ENCODE measurements at regions not wholly inside any gene's neighbourhood (a gene's known extent, or its start where the extent isn't known, plus 50 kb on each side); places are given as distances from the start of the nearest gene placed in this dataset.

DNA sequence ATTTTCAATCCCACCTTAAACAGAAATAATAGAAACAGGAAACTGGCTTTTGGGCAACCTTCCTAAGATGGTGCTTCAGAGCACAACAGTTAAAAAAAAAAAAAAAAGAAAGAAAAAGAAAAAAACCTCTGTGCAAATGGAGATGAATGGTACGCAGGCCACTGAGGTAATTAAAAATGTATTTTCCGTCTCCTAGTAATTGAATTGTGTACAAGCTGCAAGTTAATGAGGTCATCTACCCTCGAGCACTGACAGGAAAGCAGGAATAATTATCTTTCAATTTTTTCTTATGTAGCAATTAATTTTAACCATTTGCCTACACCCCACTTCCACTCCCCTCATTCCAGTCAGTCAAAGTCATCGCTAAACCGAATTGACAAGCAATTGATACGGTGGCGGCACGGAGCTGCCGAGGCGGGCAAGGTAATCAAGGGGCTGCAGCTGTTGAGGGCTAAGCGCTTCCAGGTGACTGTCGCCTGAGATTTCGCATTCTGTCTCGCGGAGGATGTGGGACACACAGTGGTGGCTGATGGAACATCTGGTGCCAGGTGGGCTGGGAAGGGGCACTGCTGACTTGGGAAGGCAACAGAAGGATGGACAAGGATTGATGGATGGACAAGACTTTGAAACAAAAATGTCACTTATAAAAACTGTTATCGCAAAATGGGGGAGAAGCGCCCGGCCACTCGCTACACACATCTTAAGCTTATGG, 109.4 kb downstream of the RCN1 start:
- no peak for DNase-seq

GRCh38 chr11:32204751-32205150, 113.9 kb downstream of the RCN1 start:
- no peak for DNase-seq

DNA sequence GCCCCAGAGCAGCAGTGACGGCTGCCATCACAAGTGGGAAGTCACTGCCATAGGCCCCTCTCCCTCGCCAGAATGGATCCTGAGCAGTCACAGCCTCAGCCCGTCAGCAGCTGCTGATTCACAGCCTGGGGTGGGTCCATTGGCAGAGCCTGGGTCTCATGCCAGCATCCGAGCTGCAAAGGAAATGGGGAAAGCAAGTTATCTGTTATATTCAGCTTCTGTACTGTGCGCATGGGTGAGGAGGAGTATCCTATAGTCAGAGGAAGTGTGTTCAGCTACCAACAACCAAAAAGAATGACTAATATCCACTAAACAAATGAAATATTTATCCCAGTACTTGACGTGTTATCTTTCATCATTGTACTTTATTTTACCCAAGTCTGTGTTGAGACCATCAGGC, 119.7 kb downstream of the RCN1 start:
- DNase-seq, result no peak

GRCh38 chr11:32213223-32213622, 122.3 kb downstream of the RCN1 start:
- peak; percentile 5 for DNase-seq

- DNase-seq, result no peak
Observed at GRCh38 chr11:32215157-32215556, 124.3 kb downstream of the RCN1 start.

GRCh38 chr11:32216749-32217148, 125.9 kb downstream of the RCN1 start:
- DNase-seq, result no peak

DNA sequence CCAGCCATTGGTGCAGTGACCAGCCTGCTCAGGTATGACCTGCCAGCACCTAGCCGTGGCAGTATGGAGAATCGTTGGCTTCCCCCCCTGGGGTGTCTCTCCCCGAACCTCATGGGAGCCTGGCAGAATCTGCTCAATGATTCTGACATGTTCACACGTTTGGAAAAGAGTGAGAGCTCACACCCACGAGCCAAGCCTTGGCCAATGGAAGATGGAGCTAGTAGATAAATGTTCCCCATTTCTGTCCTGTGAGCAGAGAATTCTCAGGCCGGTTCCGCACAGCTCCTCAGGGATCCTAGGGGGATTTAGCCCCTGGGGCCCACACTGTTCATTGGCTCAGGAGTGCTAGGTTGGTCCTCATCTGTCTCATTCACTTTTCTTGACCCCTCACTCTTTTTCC, 128.4 kb downstream of the RCN1 start:
- no peak for DNase-seq

GRCh38 chr11:32221476-32222032, 130.7 kb downstream of the RCN1 start:
- no peak for DNase-seq

GRCh38 chr11:32224580-32224979, 133.7 kb downstream of the RCN1 start:
- no peak for DNase-seq

DNA sequence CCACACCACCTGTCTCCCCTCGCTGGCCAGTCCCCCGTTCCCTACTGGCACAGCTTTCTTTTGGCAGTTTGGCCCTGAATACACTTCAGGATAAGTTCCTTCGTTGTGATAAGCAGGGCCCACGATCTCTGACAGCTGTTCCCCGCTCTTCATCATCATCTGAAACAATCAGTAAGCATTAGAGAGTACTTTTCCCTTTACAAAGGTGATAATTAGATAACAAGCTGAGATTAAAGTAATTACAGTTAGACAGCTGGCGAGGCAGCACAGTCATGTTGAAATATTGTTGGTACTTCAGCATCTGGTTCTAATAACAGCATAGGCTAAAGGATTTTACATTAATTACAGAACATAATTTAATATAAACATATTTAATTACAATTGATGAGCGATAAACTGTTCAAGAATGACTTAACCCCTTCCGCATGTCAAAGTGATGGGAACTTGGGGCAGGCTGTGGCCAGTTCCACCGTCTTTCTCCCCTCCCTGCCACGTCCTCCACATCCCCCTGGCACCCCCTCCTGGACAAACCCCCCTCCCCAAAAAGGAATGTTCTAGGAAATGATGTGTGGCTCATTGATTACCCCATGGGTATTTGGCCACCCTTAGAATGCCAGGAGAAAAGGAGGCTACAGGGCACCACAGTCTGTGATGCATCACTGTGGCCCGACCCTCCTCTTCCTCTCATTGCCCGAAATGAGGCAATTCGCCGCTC, 134.9 kb downstream of the RCN1 start:
- no peak for DNase-seq

GRCh38 chr11:32226480-32226879, 135.6 kb downstream of the RCN1 start:
- no peak for DNase-seq

DNA sequence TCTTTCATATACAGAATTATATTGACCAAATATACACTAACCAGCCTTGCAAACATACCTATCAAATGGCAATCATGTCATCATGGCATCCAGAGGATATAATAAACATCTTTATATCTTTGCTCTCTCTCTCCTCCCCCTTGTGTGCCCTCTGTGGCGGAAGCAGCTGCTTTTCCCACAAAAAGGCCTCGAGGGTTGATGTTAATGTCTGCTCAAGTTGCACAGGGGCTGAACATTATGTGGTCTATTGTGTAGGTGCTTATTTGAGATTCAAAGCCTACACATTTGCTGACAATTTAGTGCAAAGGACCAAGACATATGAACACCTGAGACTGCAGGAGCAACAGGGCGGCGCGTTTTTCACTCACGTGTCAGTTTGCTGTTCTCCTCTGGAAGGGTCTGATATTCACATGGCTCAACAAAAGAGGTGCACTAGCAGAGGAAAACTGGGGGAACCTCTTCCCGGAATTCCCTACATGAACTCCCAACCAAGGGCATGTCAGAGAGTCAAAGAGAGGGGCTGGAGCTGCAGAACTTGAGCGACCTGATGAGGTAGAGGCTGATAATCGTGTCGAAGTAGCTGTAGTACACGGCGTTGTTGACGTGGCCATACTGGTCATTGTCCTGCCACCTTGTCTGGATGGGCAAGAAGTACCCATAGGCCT, 138.8 kb downstream of the RCN1 start:
- DNase-seq, result no peak

- no peak for DNase-seq
Observed at GRCh38 chr11:32231909-32232493, 141.1 kb downstream of the RCN1 start.

DNA sequence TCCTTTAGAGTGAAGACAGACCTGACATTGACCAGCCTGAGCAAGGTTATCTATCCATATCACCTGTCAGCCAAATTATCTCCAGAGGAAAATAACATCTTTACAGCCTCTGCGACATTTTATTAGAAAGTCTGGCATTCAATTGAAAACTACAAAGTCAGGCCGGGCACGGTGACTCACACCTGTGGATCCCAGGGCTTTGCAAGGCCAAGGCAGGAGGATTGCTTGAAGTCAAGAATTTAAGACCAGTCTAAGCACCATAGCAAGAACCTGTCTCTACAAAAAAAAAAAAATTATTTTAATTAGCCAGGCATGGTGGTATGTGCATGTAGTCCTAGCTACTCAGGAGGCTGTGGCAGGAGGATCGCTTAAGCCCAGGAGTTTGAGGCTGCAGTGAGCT, 141.6 kb downstream of the RCN1 start:
- no peak for DNase-seq

DNA sequence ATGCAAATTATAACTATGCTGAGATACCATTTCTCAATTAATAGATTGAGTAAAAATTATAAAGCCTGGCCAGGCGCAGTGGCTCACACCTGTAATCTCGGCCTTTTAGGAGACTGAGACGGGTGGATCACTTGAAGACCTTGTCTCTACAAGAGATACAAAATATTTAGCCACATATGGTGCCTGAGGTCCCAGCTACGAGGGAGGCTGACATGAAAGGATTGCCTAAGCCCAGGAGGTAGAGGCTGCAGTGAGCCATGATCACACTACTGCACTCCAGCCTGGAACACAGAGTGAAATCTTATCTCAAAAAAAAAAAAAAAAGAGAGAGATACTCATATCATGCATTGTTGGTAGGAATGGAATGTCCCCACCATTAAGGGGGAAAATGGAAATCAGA, 142.4 kb downstream of the RCN1 start:
- DNase-seq, result no peak

GRCh38 chr11:32233928-32234327, 143.1 kb downstream of the RCN1 start:
- no peak for DNase-seq

DNA sequence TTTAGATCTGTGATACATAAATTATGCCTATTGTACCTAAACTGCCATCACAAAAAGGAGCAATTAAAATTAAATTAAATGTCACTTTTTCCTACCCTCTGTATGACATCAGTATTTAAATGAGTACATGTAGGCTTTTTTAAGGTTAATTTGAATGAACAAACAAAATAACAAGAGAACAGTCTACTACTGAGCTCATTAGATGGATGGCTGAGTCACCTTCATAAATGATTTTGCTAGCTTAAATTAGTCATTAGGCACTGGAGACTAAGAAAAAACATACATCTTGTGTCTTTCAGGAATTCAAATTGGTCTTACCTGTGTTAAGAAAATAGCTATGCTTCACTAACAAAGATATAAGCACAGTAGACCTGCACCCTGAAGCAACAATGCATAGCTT, 153.6 kb downstream of the RCN1 start:
- DNase-seq, result no peak

GRCh38 chr11:32253706-32254105, 162.8 kb downstream of the RCN1 start:
- no peak for DNase-seq

- peak; percentile 33 for DNase-seq
Observed at GRCh38 chr11:32255841-32256240, 165.0 kb downstream of the RCN1 start.

GRCh38 chr11:32256466-32256865, 165.6 kb downstream of the RCN1 start:
- DNase-seq, result no peak

- DNase-seq, result peak; percentile 16
Observed at GRCh38 chr11:32259641-32260081, 168.8 kb downstream of the RCN1 start.

GRCh38 chr11:32262367-32262766, 171.5 kb downstream of the RCN1 start:
- DNase-seq, result no peak
